GM10266 (cell line): ENCODE measurements at regions not wholly inside any gene's neighbourhood (a gene's known extent, or its start where the extent isn't known, plus 50 kb on each side); places are given as distances from the start of the nearest gene placed in this dataset.

ENCODE experiments used
- DNase-seq: peaks from one replicate; pipeline ENCODE4 v3.0.0; 2012; ENCODE audit errors: extremely low spot score
- CTCF ChIP-seq: IDR thresholded peaks from 2 replicates; pipeline ENCODE4 v1.5.1; 2012; ENCODE audit warnings: mild to moderate bottlenecking, low read depth; ENCODE audit not compliant: control insufficient read depth, insufficient read depth; ENCODE audit errors: missing control alignments

GRCh38 chr15:37765786-37766185, 168.7 kb upstream of the TMCO5A start:
- no peak for DNase-seq
- no peak for TF ChIP-seq CTCF

GRCh38 chr15:37767841-37768455, 166.5 kb upstream of the TMCO5A start:
- no peak for DNase-seq

GRCh38 chr15:37771465-37771864, 163.0 kb upstream of the TMCO5A start:
- no peak for TF ChIP-seq CTCF
- no peak for DNase-seq

More at GRCh38 chr15:37767841-37768455, 166.5 kb upstream of the TMCO5A start:
- TF ChIP-seq CTCF: no peak

GRCh38 chr15:37773111-37773860, 161.2 kb upstream of the TMCO5A start:
- DNase-seq: no peak
- no peak for TF ChIP-seq CTCF

GRCh38 chr15:37774961-37775360, 159.5 kb upstream of the TMCO5A start:
- no peak for TF ChIP-seq CTCF

GRCh38 chr15:37777006-37777405, 157.4 kb upstream of the TMCO5A start:
- TF ChIP-seq CTCF: no peak
- no peak for DNase-seq

More at GRCh38 chr15:37774961-37775360, 159.5 kb upstream of the TMCO5A start:
- no peak for DNase-seq

GRCh38 chr15:37783290-37783689, 151.2 kb upstream of the TMCO5A start:
- TF ChIP-seq CTCF: no peak
- no peak for DNase-seq
